Left kidney (tissue), 1 donor: ENCODE measurements at regions not wholly inside any gene's neighbourhood (a gene's known extent, or its start where the extent isn't known, plus 50 kb on each side); places are given as distances from the start of the nearest gene placed in this dataset.
A peak's percentile ranks its signal among the peaks of the same experiment; 100 is the strongest.
"Not testable (repeated sequence)": the region's sequence is repeated elsewhere in the genome, so short reads cannot be mapped to it uniquely, and the experiment has no call there.

Experiments
- DNase-seq: peaks from one replicate; pipeline ENCODE4 v3.0.0-alpha.2; 2013

DNA sequence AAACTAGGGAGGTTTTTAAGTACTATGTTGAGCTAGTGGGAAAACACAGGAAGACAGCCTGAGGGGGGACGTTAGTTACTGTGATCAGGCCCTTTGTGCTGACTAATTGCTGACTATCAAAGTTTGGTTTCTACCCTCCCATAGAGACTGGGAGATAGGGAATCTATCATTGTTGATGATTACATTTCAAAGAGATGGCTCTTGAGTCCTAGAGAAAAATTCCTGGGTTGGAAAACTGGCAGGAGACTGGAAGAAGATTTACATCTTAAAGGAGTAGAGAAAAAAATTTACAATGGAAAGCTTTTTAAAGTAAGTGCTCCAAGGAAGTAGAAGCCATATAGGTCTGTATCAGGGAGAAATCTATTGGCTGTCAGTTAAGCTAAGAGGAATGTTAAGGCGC is 522.0 kb upstream of the KLHL1 start:
- DNase-seq: no peak

DNA sequence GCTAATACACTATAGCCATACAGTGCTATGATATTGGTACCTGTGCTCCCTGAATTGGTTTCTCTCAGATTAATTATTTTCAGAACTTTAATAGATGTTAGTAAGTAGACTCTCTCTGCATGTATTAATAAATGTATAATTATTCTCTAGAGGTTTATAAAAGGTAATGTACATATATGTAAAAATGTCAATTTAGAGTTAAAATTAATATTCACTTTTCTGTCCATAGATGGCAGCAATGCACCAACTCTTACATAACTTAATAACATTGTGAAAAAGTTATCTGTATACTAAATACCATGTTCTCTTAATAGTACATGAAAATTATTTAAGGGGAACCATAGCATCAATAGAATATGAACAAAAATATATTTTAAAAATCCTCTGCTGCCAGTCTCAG is 515.0 kb upstream of the KLHL1 start:
- peak; percentile 8 for DNase-seq

DNA sequence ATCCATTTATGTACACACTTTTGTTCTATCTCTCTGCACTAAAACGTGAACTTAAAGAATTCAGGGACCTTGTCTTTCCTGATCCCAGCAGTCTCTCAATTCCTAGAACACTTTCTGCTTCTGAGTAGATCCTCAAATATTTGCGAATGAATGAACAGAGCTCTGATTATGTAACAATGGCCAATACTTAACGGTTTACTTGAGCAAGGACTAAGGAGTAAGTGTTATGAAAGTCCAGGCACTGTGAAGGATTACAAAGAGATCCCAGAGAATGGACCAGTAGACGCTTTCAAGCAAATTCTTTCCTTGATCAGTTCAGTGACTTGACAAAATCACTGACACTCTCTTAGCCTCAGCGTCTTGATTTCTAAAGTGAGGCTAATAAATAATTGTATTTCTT is 514.5 kb upstream of the KLHL1 start:
- DNase-seq: no peak

DNA sequence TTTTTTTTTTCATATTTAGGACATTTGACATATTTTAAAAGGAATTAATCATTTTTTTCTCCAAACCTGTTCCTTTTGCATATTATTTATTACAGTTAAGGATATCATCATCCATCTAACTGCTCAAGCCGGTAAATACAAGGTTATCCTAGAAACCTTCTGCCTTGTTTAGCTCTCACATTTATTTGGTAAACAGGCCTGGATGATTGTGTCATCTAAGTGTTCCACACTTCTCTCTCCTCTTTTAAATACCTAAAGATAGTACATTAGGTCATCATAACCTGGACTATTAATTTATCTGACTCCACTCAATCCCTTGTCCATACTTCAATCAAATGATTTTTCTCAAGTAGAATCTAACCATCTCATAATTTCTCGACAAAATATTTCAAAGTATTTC is 511.7 kb upstream of the KLHL1 start:
- no peak for DNase-seq

DNA sequence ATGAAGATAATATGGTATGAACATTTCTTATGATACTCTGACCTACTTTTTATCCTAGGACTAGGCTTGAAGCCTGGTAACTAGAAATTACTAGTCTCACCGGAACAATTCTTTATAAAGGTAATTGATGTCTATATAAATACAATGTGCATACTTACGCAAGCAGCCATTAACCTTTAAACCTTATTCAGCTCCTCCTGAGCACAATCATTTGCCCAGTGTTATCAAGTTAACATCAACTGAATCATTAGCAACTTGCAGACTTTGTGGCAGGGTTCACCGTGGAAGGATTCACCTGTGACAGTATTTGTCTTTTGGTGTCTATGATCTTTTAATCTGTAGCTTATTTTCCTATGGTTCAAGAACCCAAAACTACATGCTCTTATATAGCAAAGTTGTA is 508.6 kb upstream of the KLHL1 start:
- no peak for DNase-seq

DNA sequence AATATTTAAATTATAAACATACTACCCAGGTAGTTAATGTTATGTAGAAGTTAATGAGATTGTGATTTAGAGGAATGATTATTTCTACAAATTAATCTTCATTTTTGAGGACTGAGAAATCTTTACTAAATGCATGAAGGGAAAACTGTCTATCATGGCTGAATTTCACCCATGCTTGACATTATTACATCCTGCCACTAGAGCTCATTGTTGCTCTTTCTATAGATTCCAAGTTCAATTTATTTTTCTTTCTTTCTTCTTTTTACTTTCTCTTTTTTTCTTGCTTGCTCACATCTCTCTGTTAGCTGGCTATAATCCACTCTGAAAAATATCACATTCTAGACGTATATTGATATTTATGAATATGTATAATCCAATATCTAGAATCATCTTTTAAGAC is 505.0 kb upstream of the KLHL1 start:
- DNase-seq: no peak

DNA sequence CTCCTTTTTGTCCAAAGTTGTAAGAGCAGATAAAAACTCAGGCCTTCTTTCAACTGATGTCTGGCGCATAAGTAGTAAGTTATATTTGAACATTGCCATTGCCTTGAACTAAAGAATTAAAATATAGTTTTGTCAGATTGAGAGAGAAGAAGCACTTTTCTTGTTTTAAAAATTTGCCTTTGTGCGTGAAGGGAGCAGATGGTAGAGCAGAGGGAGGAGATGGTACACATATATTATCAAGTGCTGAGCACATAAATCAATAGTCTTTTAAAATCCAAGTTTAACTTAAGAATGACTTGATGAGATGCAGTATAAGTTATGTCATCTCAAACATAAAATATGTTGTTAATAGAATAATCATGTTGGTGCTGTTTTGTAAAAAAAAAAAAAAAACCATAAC is 504.6 kb upstream of the KLHL1 start:
- no peak for DNase-seq

DNA sequence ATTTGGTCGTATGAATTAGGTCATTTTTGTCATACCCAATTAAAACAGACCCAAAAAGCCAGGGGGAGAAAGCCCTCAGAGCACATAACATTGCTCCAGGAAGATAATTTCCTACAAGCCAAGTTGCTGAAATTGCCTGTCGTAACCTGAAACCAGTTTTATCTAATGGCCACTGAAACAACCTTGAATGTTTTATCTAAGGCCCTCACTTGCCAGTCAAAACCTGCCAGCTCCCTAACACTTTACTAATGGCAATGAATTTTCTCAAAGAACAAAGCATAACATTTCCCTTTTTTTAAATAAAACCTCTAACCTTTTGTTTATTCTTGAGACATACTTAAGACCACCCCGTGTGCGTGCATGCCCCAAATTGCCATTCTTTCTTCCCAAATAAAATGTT is 496.2 kb upstream of the KLHL1 start:
- DNase-seq: no peak

DNA sequence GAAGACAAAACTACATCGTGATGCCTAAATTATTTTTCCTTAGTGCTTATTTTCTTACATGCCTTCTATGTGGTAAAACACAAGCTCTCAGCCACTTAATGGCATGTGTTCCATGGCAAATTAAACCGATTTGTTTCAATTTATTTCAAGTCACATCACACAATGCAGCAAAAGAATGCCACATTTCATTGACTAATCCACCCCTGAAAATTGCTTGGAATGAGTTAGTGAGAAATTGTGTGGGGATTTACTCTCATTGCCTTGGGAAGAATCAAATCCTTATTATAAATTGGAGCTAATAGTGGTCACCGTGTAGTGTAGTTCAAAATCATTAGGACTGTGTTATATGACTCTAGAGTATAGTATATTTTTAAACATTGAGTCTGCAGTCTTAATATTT is 485.5 kb upstream of the KLHL1 start:
- no peak for DNase-seq

DNA sequence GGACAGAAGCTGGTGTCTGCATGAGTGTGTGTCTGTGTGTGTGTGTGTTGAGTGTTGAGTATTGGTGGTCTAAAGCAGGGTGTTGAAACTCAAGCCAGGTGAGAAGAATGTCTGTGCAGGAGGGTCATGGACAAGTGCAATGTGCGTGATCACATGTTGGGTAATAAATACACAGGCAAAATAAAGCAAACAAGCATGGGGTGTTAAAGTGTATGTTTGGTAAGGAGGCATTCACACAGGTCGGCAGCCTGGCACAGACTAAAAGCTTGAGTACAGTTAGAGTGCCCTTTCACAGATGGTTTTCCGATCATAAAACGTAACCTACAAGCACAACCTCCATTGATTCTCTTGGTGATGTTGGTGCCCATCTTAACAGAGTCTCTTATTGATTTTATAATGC is 476.9 kb upstream of the KLHL1 start:
- no peak for DNase-seq

DNA sequence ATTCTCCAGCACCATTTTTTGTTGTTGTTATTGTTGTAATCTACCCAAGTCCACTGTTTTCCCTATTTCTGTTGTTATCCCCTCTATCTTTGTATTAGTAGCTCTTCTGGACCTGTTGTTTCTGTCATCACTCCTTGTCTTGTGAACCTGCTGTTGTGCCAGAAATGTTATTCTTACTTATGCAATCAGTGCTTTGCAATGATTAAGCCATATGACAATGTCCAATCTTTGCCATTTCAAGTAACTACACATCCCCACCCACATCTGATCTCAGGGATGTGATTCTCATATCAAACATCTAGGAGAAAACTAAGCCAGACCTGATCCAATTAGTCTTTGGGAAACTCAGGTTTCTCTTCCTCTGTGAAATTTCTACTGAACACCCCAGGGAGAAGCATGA is 472.6 kb upstream of the KLHL1 start:
- no peak for DNase-seq

DNA sequence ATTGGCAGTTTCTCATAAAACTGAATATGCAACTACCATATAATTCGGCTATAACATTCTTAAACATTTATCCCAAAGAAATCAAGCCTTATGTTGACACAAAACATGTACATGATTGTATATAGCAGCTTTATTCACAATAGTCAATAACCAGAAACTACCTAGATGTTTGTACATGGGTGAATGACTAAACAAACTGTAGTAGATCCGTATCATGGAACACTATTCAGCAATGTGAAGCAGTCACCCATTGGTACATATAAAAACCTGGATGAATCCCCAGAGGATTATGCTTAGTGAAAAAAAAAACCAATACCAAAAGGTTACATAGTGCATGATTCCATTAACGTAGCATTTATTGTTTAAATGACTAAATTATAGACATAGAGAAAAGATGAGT is 471.7 kb upstream of the KLHL1 start:
- DNase-seq: no peak

DNA sequence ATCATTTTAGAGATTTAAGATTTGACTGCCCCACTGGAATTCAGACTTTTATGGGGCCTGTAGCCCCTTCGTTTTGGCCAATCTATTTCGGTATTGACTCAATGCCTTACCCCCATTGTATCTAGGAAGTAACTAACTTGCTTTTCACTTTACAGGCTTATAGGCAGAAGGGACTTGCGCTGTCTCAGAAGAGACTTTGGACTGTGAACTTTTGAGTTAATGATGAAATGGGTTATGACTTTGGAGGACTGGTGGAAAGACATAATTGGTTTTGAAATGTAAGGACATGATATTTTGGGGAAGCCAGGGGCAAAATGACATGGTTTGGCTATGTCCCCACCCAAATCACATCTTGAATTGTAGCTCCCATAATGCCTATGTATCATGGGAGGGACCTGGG is 463.0 kb upstream of the KLHL1 start:
- DNase-seq: no peak

DNA sequence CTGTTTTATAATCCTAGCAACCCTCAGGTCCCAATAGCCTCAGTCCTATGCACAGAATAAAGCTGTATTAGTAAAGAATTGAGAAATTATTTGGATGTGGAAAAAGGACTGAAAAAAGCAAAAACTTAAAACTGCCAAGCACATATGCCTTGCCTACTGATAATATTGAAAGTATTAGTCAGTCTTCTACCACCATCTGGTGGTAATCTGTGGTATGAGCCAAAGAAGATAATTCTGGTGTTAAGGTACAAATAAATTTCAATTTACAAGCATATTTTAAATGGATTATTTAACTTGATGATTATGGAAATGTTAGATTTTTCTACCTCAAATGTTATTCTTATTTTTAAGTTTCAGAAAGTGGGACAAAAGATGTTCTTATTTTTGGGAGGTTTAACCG is 460.3 kb upstream of the KLHL1 start:
- DNase-seq: peak; percentile 46

DNA sequence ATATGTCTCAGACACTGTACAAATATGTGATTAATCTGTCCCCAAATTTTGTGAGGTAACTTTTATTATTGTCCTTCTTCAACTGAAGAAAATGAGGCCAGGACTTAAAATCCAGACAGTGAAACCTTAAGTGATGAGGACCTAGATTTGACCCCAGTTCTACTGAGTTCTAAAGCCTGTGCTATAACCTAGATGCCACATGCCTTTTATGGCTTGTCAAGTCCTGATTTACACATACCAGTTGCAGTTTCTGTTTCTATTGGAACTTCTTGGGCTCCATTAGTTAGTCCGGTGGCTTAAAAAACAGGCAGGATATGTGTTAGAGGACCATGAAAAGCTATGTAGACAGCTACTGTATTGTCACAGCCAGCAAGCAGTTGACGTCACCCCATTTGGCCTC is 436.5 kb upstream of the KLHL1 start:
- no peak for DNase-seq

DNA sequence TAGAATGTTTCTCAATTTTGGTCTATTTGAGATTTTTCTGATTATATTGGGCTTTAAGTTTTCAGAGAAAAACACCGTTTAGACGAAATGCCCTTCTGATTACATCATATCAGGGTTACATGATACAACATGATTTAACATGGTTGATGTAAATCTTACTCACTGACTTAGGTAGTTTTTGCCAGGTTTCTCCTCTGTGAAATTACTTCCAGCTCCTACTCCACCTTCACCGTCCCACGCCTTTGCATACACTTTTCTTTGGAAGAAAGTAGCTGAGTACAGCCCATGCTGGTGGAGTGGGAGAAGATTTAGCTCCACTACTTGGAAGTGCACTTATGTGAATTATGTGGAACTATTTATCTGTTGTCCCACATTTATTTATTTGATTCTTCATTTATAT is 433.2 kb upstream of the KLHL1 start:
- DNase-seq: no peak

DNA sequence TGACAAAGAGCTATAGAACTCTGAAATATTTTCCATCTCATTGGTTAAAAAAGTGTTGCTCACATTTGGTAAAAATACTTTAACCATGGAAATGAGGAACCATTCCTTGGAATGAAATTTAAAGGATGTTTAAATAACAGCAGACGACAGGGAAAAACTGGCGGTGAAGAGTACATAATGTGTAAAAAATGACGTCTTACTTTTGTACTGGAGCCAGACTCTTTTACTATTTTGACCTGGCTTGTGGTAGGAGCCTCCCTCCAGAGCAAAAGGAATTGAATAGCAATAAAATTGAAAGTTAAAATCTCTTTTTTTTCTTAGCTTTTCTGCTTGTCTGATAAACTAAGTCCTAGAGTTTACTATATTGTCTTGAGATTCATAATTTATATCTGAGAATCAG is 426.2 kb upstream of the KLHL1 start:
- no peak for DNase-seq

DNA sequence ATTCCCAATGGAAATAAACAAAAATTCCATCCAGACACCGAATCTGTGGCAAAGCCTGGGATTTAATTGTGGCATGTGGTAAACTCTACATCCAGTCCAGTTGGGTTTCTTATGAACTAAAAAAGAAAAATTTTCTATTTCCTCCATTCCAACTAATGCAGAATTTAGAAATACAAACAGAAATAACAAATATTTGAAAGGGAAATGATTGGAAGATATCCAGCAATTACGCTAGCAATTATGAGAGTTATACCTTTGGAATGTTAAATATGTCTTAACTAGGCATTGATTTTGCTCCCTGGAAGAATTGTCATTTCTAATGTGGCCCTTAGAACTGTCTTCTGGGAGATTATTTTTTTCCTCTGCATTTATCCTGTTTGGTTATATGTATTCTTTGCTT is 421.4 kb upstream of the KLHL1 start:
- no peak for DNase-seq

DNA sequence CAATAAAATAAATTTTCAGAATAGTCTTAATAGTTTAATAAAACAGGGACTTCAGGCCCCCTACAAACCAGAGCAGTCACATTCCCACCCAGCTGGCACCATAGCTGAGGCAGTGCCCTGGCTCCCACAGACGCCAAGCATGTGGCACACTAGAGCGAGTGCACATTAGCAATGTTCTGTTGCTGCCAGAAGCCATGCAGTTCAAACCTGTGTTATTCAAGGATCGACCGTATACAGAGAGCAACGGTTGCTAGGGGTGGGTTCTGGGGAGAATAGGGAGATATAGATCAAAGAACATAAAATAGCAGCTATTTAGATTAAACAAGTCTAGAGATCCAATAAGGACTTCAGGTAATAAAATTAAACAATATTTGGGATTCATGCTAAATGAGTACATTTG is 419.3 kb upstream of the KLHL1 start:
- no peak for DNase-seq

DNA sequence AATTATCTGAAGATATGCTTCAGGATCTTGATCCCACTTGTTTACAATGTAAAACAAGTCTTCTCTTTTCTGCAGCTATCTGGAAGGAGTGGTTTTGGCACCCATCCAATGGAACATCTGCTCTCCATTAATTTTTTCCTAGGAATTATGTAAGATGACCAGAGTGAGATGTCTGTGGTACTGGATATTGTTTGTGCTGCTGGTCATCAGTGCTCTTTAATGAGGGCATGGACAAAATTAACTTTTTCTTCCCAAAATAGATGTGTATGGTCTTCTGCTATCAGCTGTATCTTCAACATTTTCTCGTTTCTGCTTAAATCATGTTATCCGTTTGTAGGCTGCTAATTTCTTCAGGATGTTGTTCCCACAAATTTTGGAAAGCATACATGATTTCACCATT is 415.4 kb upstream of the KLHL1 start:
- no peak for DNase-seq

DNA sequence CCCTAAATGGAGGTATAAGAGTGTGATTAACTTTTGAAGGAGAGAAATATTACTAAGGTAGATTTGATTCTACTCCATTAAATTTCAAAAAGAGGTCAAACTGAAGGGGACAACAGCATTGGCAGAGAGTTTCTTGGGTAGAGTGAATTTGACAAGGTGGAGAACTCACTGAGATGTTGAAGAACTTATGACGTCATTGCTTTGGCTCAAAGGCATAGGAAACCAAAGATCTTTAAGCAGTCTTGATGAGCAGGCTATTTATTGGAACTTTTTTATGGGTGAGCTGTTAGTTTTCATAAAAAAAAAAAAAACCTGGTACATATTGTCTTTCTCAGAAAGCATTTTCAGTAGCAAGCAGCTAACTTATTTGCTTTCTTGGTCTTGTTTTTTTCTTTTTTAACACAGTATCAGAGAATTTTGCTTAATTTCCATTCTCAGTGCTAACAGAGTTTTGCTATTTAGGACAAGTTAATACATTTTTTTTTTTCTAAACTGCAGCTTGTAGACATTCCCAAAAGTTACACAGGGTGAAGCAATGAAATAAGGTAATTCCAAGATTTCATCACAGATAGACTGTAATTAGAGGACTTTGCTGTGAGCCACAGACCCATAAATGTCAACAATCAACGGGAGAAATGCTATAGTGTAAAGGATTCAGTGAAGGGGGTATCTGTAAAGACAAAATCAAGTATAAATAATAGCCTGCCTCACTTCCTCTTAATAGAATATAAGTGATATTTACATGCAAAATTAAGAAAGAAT is 412.2 kb upstream of the KLHL1 start:
- no peak for DNase-seq

DNA sequence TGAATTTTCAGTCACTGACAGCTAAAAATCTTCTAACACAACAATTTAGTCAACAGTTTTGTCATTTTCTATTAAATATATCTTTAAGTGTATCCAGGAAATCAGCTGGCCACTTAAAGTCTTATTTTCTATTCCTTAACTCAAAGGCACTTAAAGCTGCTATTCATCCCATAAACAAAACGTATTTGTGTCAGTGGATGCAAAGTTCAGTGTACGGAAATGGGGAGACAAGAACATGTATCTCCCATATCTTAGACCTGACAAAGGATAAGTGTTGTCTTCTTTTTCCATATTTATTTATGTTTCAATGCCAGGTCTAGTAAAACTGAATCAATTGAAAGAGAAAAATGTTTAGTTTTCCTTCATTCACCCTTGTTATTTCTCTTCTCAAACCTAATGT is 409.8 kb upstream of the KLHL1 start:
- DNase-seq: no peak

DNA sequence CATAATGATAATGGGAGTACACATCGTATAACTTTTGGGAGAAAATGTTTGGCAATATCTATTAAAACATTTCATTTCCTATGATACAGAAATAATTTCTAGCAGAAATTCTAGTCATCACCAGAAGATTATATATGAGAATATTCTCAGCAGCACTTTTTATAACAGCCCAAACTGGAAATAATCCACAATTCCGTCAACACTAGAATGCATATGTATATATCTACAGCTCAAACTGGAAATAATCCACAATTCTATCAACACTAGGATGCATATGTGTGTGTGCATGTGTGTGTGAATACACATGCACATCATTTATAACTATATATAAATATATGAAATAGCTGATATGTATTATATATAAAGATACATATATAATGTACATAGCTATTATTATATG is 408.0 kb upstream of the KLHL1 start:
- no peak for DNase-seq

DNA sequence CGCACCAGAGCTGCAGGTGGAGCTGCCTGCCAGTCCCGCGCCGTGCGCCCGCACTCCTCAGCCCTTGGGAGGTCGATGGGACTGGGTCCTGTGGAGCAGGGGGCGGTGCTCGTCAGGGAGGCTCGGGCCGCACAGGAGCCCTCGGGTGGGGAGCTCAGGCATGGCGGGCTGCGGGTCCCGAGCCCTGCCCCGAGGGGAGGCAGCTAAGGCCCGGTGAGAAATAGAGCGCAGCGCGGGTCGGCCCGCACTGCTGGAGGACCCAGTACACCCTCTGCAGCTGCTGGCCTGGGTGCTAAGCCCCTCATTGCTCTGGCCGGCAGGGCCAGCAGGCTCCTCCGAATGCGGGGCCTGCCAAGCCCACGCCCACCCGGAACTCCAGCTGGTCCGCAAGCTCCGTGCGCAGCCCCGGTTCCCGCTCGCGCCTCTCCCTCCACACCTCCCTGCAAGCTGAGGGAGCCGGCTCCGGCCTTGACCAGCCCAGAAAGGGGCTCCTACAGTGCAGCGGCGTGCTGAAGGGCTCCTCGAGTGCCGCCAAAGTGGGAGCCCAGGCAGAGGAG is 403.7 kb upstream of the KLHL1 start:
- DNase-seq: not testable (repeated sequence)

DNA sequence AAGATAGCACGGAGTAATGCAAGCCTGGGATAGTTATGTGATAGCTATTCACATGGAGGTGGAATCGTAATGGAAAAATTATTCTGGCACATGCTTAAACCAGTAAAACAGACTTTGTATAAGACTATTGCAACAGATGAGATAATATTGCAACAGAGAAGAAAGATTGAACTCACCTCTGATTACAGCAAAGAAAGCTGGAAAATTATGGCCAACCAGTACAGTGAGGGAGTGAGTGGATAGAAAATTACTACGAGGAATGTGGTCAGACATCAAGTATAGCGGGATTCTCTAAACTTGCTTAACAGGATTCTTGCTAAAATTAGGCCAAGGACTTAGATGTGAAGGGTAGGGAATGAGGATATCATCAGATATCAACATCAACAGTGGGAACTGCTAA is 397.6 kb upstream of the KLHL1 start:
- no peak for DNase-seq
